GM12878 (cell line): ENCODE measurements at regions not wholly inside any gene's neighbourhood (a gene's known extent, or its start where the extent isn't known, plus 50 kb on each side); places are given as distances from the start of the nearest gene placed in this dataset.

ENCODE experiments used
- FOS ChIP-seq: IDR thresholded peaks from 3 replicates; pipeline ENCODE4 v1.6.1; 2011; ENCODE audit warnings: borderline replicate concordance; ENCODE audit not compliant: insufficient read length; ENCODE audit errors: extremely low read depth
- HDAC2 ChIP-seq: fragments of 200-600 bp; sonication (generic); IDR thresholded peaks from 2 replicates; pipeline ENCODE4 v1.6.1; 2017
- NFXL1 ChIP-seq: fragments of 450-650 bp; IDR thresholded peaks from 2 replicates; pipeline ENCODE4 v1.6.1; 2017; ENCODE audit warnings: antibody characterized with exemption, mild to moderate bottlenecking, borderline replicate concordance
- NR2C1 ChIP-seq: fragments of 450-650 bp; IDR thresholded peaks from 2 replicates; pipeline ENCODE4 v1.6.1; 2017; ENCODE audit warnings: antibody characterized with exemption, mild to moderate bottlenecking, moderate library complexity
- RUNX3 ChIP-seq: IDR thresholded peaks from 2 replicates; pipeline ENCODE4 v1.6.1; 2012; ENCODE audit warnings: low read length, inconsistent platforms
- SIN3A ChIP-seq: IDR thresholded peaks from 2 replicates; pipeline ENCODE4 v1.6.1; 2012; ENCODE audit warnings: low read depth, low read length, improper control_type of control experiment
- TF ChIP-seq, protein P1 (sequence below): fragments of 450-650 bp; IDR thresholded peaks from 2 replicates; pipeline ENCODE4 v1.6.1; 2016; ENCODE audit warnings: mild to moderate bottlenecking, moderate library complexity, borderline replicate concordance
- TF ChIP-seq, protein P2 (sequence below): fragments of 450-650 bp; formaldehyde crosslinking; IDR thresholded peaks from 2 replicates; pipeline ENCODE4 v1.5.0; 2022; ENCODE audit warnings: mild to moderate bottlenecking, missing genetic modification characterization

DNA sequence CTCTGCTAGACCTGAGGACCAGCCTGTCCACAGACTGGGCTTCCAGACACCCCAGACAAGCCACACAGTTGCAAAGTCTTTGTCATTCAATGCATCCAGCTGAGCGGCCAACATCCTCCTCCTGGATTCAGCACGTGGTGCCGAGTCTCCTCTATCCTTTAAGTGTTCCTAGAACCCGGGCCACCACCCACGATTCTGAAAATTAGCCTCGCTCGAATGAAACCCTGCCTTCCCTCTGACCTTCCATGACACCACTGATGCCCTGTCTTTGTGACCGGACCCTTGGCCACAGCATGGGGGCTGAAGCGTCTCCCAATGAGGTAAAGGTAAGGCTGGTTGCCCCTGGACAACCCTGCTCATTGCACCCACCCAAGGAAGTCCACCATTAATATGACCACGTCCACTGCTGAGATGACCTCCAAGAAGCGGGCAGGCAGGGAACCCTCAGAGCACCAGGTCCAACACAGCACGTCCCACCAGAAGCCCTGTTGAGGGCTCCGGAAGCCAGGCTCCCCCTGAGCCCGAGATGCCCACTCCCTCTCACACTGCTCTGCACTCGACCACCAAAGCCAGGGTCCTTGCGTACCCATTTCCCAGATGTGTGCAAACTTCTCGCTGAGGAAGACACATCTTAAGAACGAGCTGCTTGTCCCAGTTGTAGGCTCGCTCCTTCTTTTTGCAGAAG lies 279.0 kb downstream of the CTTN start (continued):
- TF ChIP-seq, protein P1, sequence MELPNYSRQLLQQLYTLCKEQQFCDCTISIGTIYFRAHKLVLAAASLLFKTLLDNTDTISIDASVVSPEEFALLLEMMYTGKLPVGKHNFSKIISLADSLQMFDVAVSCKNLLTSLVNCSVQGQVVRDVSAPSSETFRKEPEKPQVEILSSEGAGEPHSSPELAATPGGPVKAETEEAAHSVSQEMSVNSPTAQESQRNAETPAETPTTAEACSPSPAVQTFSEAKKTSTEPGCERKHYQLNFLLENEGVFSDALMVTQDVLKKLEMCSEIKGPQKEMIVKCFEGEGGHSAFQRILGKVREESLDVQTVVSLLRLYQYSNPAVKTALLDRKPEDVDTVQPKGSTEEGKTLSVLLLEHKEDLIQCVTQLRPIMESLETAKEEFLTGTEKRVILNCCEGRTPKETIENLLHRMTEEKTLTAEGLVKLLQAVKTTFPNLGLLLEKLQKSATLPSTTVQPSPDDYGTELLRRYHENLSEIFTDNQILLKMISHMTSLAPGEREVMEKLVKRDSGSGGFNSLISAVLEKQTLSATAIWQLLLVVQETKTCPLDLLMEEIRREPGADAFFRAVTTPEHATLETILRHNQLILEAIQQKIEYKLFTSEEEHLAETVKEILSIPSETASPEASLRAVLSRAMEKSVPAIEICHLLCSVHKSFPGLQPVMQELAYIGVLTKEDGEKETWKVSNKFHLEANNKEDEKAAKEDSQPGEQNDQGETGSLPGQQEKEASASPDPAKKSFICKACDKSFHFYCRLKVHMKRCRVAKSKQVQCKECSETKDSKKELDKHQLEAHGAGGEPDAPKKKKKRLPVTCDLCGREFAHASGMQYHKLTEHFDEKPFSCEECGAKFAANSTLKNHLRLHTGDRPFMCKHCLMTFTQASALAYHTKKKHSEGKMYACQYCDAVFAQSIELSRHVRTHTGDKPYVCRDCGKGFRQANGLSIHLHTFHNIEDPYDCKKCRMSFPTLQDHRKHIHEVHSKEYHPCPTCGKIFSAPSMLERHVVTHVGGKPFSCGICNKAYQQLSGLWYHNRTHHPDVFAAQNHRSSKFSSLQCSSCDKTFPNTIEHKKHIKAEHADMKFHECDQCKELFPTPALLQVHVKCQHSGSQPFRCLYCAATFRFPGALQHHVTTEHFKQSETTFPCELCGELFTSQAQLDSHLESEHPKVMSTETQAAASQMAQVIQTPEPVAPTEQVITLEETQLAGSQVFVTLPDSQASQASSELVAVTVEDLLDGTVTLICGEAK, result no peak
- no peak for TF ChIP-seq RUNX3
- TF ChIP-seq SIN3A, result no peak
- TF ChIP-seq HDAC2, result no peak
- TF ChIP-seq NR2C1, result no peak
- TF ChIP-seq NFXL1, result no peak
- TF ChIP-seq FOS, result no peak
- TF ChIP-seq, protein P2, sequence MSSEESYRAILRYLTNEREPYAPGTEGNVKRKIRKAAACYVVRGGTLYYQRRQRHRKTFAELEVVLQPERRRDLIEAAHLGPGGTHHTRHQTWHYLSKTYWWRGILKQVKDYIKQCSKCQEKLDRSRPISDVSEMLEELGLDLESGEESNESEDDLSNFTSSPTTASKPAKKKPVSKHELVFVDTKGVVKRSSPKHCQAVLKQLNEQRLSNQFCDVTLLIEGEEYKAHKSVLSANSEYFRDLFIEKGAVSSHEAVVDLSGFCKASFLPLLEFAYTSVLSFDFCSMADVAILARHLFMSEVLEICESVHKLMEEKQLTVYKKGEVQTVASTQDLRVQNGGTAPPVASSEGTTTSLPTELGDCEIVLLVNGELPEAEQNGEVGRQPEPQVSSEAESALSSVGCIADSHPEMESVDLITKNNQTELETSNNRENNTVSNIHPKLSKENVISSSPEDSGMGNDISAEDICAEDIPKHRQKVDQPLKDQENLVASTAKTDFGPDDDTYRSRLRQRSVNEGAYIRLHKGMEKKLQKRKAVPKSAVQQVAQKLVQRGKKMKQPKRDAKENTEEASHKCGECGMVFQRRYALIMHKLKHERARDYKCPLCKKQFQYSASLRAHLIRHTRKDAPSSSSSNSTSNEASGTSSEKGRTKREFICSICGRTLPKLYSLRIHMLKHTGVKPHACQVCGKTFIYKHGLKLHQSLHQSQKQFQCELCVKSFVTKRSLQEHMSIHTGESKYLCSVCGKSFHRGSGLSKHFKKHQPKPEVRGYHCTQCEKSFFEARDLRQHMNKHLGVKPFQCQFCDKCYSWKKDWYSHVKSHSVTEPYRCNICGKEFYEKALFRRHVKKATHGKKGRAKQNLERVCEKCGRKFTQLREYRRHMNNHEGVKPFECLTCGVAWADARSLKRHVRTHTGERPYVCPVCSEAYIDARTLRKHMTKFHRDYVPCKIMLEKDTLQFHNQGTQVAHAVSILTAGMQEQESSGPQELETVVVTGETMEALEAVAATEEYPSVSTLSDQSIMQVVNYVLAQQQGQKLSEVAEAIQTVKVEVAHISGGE (CRISPR knock-in tag), result no peak
